ENCODE measurements at regions not wholly inside any gene's neighbourhood (a gene's known extent, or its start where the extent isn't known, plus 50 kb on each side); places are given as distances from the start of the nearest gene placed in this dataset.

DNA sequence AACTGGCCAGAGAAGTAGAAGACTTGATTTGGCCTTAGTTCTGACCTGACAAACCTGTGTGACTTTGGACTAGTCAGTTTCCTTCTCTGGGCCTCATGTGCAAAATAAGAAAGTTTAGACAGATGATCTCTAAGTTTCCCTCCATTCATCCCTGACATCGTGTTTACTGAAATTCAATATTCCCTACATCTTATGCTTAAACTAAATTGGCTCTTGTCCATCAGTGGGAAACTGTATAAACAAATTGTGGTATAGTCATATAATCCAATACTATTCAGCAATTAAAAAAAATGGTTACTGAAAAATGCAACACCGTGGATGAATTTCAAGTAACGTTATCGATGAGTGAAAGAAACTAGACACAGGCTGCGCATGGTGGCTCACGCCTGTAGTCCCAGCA is 64.4 kb upstream of the HRH1 start:
- no peak for TF ChIP-seq POLR2A (IDR thresholded peaks at IDR 0.05)
- TF ChIP-seq, protein P1, sequence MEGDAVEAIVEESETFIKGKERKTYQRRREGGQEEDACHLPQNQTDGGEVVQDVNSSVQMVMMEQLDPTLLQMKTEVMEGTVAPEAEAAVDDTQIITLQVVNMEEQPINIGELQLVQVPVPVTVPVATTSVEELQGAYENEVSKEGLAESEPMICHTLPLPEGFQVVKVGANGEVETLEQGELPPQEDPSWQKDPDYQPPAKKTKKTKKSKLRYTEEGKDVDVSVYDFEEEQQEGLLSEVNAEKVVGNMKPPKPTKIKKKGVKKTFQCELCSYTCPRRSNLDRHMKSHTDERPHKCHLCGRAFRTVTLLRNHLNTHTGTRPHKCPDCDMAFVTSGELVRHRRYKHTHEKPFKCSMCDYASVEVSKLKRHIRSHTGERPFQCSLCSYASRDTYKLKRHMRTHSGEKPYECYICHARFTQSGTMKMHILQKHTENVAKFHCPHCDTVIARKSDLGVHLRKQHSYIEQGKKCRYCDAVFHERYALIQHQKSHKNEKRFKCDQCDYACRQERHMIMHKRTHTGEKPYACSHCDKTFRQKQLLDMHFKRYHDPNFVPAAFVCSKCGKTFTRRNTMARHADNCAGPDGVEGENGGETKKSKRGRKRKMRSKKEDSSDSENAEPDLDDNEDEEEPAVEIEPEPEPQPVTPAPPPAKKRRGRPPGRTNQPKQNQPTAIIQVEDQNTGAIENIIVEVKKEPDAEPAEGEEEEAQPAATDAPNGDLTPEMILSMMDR (IDR thresholded peaks at IDR 0.05): no peak
- no peak for DNase-seq
- no peaks in the 10 kb centered on the region for H3K9me3 ChIP-seq
- no peaks in the 10 kb centered on the region for H3K4me1 ChIP-seq
- H3K27me3 ChIP-seq: no peaks in the 10 kb centered on the region
- no peaks in the 10 kb centered on the region for H3K36me3 ChIP-seq
- no peak overlapping the region for H3K4me3 ChIP-seq
- H3K27ac ChIP-seq: no peak overlapping the region

DNA sequence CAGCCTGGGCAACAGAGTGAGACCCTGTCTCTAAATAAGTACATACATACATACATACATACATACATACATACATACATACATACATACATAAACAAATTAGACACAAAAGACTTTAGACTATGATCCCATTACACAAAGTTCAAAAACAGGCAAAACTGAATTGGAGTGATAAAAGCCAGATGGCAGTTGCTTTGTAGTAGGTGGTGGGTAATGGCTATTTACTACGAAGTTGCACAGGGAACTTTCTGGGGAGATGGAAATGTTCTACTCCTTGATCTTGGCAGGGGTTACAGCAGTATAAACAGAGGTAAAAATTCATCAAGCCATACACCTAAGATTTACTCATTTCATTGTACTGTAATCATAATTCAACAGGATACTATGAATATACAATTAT is 63.7 kb upstream of the HRH1 start:
- Histone ChIP-seq H3K27ac (no peak overlapping the region), H3K4me1 (no peaks in the 10 kb centered on the region), H3K9me3 (no peaks in the 10 kb centered on the region), H3K36me3 (no peaks in the 10 kb centered on the region), H3K27me3 (no peaks in the 10 kb centered on the region), H3K4me3 (no peak overlapping the region)
- TF ChIP-seq POLR2A (IDR thresholded peaks at IDR 0.05): no peak
- TF ChIP-seq, protein P1 (IDR thresholded peaks at IDR 0.05): no peak
- DNase-seq: no peak

DNA sequence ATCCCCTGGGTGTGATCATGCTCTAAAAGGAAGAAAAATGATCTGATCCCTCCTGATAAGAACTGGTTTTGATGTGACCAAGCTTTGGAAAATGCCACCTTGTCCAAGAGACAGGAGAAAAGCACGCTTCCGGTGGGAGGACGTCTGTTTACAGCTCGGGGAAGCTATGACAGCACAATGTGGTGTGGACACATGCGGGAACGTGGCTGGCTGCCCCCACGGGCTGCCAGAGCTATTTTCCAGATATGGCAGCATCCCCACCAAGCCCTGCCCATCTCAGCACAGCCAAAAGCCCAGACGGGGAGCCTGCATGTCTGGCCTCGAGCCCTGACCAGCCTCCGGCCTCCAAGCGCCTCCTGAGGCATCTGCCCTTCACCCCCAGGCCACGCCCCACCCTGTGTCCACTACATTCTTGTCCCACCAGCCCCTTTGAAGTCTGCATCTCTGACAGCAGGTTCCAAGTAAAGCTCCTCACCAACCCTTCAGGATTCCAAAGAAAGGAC is 63.2 kb upstream of the HRH1 start:
- Histone ChIP-seq H3K9me3 (no peaks in the 10 kb centered on the region), H3K36me3 (no peaks in the 10 kb centered on the region), H3K27ac (no peak overlapping the region), H3K4me1 (peaks cover 0 to 2% (median 0%) of the 10 kb centered on the region in 4 donors), H3K27me3 (no peaks in the 10 kb centered on the region), H3K4me3 (no peak overlapping the region)
- no peak for TF ChIP-seq POLR2A (IDR thresholded peaks at IDR 0.05)
- TF ChIP-seq, protein P1 (IDR thresholded peaks at IDR 0.05): no peak
- no peak for DNase-seq

DNA sequence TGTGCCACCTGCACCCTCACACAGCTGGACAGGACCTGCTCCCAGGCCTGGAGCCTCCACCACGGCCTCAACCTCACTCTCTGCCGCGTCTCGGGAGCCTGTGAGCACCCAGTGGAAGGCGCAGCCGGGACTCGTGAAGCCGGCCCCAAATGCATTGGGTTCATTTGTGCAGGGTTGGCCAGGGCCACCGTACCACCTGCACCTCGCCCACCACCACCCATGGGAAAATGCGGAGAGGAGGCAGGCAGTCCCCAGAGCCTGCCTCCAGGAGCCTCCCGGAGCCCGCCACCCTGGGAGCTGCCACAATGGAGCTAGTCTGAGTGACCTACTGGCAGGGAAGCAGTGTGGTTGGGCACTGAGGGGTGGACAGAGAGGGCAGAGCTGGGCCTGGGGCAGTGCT is 62.5 kb upstream of the HRH1 start:
- H3K9me3 ChIP-seq: no peaks in the 10 kb centered on the region
- H3K4me1 ChIP-seq: peaks cover 0 to 8% (median 2%) of the 10 kb centered on the region in 4 donors
- no peak for TF ChIP-seq POLR2A (IDR thresholded peaks at IDR 0.05)
- TF ChIP-seq, protein P1 (IDR thresholded peaks at IDR 0.05): no peak
- H3K27ac ChIP-seq: no peak overlapping the region
- no peaks in the 10 kb centered on the region for H3K27me3 ChIP-seq
- H3K36me3 ChIP-seq: no peaks in the 10 kb centered on the region
- no peak overlapping the region for H3K4me3 ChIP-seq
- no peak for DNase-seq

DNA sequence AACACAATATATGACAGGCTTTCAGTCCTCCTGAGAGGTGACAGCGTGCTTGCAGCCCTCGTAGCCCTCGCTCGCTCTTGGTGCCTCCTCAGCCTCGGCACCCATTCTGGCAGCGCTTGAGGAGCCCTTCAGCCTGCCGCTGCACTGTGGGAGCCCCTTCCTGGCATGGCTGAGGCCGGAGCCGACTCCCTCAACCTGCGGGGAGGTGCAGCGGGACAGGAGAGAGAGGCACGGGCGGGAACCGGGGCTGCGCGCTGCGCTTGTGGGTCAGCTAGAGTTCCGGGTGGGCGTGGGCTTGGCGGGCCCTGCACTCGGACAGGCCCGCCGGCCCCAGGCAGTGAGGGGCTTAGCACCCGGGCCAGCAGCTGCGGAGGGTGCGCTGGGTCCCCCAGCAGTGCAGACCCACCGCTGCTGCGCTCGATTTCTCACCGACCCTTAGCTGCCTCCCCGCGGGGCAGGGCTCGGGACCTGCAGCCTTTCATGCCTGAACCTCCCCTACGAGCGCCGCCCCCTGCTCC is 60.4 kb upstream of the HRH1 start:
- H3K4me3 ChIP-seq: no peak overlapping the region
- peaks cover 0 to 13% (median 3%) of the 10 kb centered on the region in 4 donors for H3K4me1 ChIP-seq
- H3K27ac ChIP-seq: no peak overlapping the region
- TF ChIP-seq, protein P1 (IDR thresholded peaks at IDR 0.05): no peak
- H3K9me3 ChIP-seq: no peaks in the 10 kb centered on the region
- DNase-seq: no peak
- H3K27me3 ChIP-seq: no peaks in the 10 kb centered on the region
- H3K36me3 ChIP-seq: no peaks in the 10 kb centered on the region

DNA sequence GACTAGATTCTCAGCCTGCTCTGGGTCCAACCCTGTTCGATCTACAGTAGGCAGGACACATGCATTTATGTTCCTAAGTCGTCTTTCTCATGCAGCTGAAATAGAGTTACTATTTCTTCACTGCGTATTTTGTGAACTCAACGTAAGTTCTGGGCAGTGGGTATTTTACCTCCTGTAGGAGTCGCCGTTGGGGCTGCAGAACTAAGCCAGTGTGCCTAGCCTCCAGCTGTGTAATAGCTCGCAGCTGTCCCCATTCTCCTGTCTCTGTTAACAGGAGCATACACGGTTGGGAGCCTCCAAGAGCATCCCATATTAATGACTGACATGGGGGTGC is 58.4 kb upstream of the HRH1 start:
- Histone ChIP-seq H3K9me3 (no peaks in the 10 kb centered on the region), H3K27me3 (no peaks in the 10 kb centered on the region), H3K4me3 (no peak overlapping the region), H3K36me3 (no peaks in the 10 kb centered on the region), H3K4me1 (peaks cover 0 to 13% (median 3%) of the 10 kb centered on the region in 4 donors), H3K27ac (no peak overlapping the region)
- DNase-seq: no peak
- TF ChIP-seq, protein P1 (IDR thresholded peaks at IDR 0.05): no peak
- no peak for TF ChIP-seq POLR2A (IDR thresholded peaks at IDR 0.05)

Data from Peyer's patch (tissue), 4 donors.